ENCODE measurements at regions not wholly inside any gene's neighbourhood (a gene's known extent, or its start where the extent isn't known, plus 50 kb on each side); places are given as distances from the start of the nearest gene placed in this dataset.

DNA sequence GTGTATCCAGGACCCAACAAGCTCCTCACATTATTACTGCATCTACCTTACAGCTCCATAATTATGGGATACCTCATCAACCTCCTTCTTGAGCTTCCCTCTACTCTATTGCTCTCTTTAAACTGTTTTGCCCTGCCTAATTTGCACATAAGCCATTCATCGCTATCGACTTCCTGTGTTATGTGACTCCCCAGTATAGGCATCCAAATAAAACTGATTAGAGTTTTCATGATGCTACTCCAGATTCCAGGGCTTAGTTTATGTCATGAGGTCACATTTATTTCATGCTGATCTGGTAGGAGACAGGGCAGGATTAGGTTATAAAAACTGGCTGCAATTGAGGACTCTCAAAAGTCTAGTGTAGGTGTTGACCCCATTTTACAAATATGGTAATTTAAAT is 569.9 kb upstream of the MGAT4C start:
- TF ChIP-seq SUZ12 (IDR thresholded peaks at IDR 0.05; ENCODE audit: extremely low read depth, insufficient read depth, insufficient read length) = no peak
- no peak for TF ChIP-seq YY1 (IDR thresholded peaks at IDR 0.05; ENCODE audit: insufficient read depth, insufficient read length)
